OCI-LY1 (cell line): ENCODE measurements at regions not wholly inside any gene's neighbourhood (a gene's known extent, or its start where the extent isn't known, plus 50 kb on each side); places are given as distances from the start of the nearest gene placed in this dataset.

Experiments
- H2AFZ ChIP-seq: fragments of 200-600 bp; sonication (generic), shearing (Covaris generic); 2 replicates; pipeline ENCODE4 v1.6.0; 2014; ENCODE audit warnings: antibody characterized with exemption, mild to moderate bottlenecking, low read length
- H3F3A ChIP-seq: fragments of 200-600 bp; sonication (generic), shearing (Covaris generic); 2 replicates; pipeline ENCODE4 v1.6.0; 2014; ENCODE audit warnings: mild to moderate bottlenecking, antibody characterized with exemption, low read length, moderate library complexity; ENCODE audit not compliant: insufficient read depth
- H3K27ac ChIP-seq: fragments of 200-600 bp; sonication (generic); 2 replicates; pipeline ENCODE4 v1.5.1; 2014; ENCODE audit warnings: low read length, mixed run types, mild to moderate bottlenecking, low read depth; ENCODE audit not compliant: poor library complexity, severe bottlenecking
- H3K27me3 ChIP-seq: fragments of 200-600 bp; sonication (generic); 2 replicates; pipeline ENCODE4 v1.6.0; 2014; ENCODE audit warnings: antibody characterized with exemption, mild to moderate bottlenecking, low read length, moderate library complexity; ENCODE audit not compliant: insufficient read depth
- H3K36me3 ChIP-seq: fragments of 200-600 bp; sonication (generic); 2 replicates; pipeline ENCODE4 v1.6.1; 2014; ENCODE audit warnings: mild to moderate bottlenecking, antibody characterized with exemption, low read length, moderate library complexity, mixed read lengths; ENCODE audit not compliant: insufficient read depth
- H3K4me1 ChIP-seq: fragments of 200-600 bp; sonication (generic); 2 replicates; pipeline ENCODE4 v1.5.1; 2014; ENCODE audit warnings: mild to moderate bottlenecking, low read length, moderate library complexity; ENCODE audit not compliant: insufficient read depth, severe bottlenecking
- H3K4me2 ChIP-seq: fragments of 200-600 bp; sonication (generic), shearing (Covaris generic); 2 replicates; pipeline ENCODE4 v1.6.1; 2014; ENCODE audit warnings: low read length
- H3K4me3 ChIP-seq: fragments of 200-600 bp; sonication (generic); 2 replicates; pipeline ENCODE4 v1.5.1; 2014; ENCODE audit warnings: low read length, low read depth, mild to moderate bottlenecking, mixed read lengths; ENCODE audit not compliant: poor library complexity, severe bottlenecking
- H3K79me2 ChIP-seq: fragments of 200-600 bp; shearing (Covaris generic); 2 replicates; pipeline ENCODE4 v1.6.1; 2016; ENCODE audit warnings: mixed run types, low read length, mixed read lengths; ENCODE audit not compliant: insufficient read depth
- H3K9ac ChIP-seq: fragments of 200-600 bp; sonication (generic), shearing (Covaris generic); 2 replicates; pipeline ENCODE4 v1.6.1; 2014; ENCODE audit warnings: mild to moderate bottlenecking, low read length, mixed read lengths
- H3K9me2 ChIP-seq: fragments of 200-600 bp; sonication (generic), shearing (Covaris generic); 2 replicates; pipeline ENCODE4 v1.6.1; 2014; ENCODE audit warnings: low read depth, mild to moderate bottlenecking, low read length, mixed read lengths
- H3K9me3 ChIP-seq: fragments of 200-600 bp; shearing (Covaris generic); 2 replicates; pipeline ENCODE4 v1.6.1; 2014; ENCODE audit warnings: low read length, mixed read lengths
- H4K20me1 ChIP-seq: fragments of 200-600 bp; sonication (generic), shearing (Covaris generic); 2 replicates; pipeline ENCODE4 v1.6.0; 2016; ENCODE audit warnings: mild to moderate bottlenecking, low read length; ENCODE audit not compliant: insufficient read depth
- EZH2 ChIP-seq: fragments of 200-600 bp; sonication (generic), shearing (Covaris generic); IDR thresholded peaks from 2 replicates; pipeline ENCODE4 v1.8.0; 2017; ENCODE audit warnings: borderline replicate concordance, mixed run types, mild to moderate bottlenecking, antibody characterized with exemption, low read length, moderate library complexity, mixed read lengths
- TF ChIP-seq, protein P1 (sequence below): fragments of 200-600 bp; sonication (generic), shearing (Covaris generic); IDR thresholded peaks from 2 replicates; pipeline ENCODE4 v1.5.1; 2017; ENCODE audit warnings: mild to moderate bottlenecking, antibody characterized with exemption, low read length, moderate library complexity, mixed read lengths

DNA sequence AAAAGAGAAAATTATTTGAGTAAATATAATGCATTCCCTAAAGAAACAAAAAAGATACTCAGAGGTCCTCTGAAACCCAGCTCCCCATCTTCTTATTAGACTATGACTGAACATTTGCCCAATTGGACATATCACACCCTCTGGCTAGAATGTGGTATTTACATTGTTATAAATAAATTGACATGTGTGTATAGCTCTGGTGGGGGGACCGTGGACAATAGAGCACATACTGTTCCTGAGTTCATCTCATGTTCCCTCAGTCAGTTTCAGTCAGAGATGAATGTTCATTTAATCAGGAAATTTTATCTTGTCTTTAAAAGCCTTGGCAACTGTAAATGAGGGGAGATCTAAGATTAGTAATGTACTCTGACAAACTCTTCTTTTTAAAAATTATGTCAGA is 459.3 kb upstream of the ADAMTS5 start:
- Histone ChIP-seq H3K36me3 (no peaks in the 10 kb centered on the region), H3K4me2 (no peak overlapping the region), H3K9me2 (no peaks in the 10 kb centered on the region), H3K27ac (no peak overlapping the region), H3K9me3 (no peaks in the 10 kb centered on the region), H3K27me3 (no peaks in the 10 kb centered on the region), H3K79me2 (no peaks in the 10 kb centered on the region), H3K4me1 (no peaks in the 10 kb centered on the region), H2AFZ (no peak overlapping the region), H3F3A (no peaks in the 10 kb centered on the region), H4K20me1 (no peaks in the 10 kb centered on the region), H3K4me3 (no peak overlapping the region), H3K9ac (no peak overlapping the region)
- TF ChIP-seq EZH2, result no peak
- TF ChIP-seq, protein P1, sequence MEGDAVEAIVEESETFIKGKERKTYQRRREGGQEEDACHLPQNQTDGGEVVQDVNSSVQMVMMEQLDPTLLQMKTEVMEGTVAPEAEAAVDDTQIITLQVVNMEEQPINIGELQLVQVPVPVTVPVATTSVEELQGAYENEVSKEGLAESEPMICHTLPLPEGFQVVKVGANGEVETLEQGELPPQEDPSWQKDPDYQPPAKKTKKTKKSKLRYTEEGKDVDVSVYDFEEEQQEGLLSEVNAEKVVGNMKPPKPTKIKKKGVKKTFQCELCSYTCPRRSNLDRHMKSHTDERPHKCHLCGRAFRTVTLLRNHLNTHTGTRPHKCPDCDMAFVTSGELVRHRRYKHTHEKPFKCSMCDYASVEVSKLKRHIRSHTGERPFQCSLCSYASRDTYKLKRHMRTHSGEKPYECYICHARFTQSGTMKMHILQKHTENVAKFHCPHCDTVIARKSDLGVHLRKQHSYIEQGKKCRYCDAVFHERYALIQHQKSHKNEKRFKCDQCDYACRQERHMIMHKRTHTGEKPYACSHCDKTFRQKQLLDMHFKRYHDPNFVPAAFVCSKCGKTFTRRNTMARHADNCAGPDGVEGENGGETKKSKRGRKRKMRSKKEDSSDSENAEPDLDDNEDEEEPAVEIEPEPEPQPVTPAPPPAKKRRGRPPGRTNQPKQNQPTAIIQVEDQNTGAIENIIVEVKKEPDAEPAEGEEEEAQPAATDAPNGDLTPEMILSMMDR, result no peak

DNA sequence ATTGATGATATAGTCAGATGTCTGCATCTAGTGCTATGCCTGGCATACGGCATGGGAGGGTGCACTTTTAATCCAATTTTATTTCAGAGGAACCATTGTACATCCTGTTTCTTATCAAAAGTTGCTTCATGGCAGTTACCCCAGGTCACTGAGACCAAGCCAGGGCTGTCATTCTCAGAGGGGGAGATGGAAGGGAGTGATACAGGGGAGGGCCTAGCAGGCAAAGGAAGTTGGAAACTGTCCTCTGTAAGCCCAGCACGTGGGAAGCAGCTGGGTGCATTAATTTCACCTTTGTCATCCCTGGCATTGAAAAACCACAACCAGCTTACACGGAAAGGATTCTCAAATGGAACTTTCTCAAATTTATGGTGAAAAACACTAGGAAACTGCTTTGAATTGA is 458.7 kb upstream of the ADAMTS5 start:
- Histone ChIP-seq H3K9me3 (no peaks in the 10 kb centered on the region), H4K20me1 (no peaks in the 10 kb centered on the region), H3K9me2 (no peaks in the 10 kb centered on the region), H3K4me1 (no peaks in the 10 kb centered on the region), H3K79me2 (no peaks in the 10 kb centered on the region), H3K9ac (no peak overlapping the region), H3K27me3 (no peaks in the 10 kb centered on the region), H3F3A (no peaks in the 10 kb centered on the region), H2AFZ (no peak overlapping the region), H3K4me3 (no peak overlapping the region), H3K4me2 (no peak overlapping the region), H3K27ac (no peak overlapping the region), H3K36me3 (no peaks in the 10 kb centered on the region)
- TF ChIP-seq, protein P1, result no peak
- no peak for TF ChIP-seq EZH2

DNA sequence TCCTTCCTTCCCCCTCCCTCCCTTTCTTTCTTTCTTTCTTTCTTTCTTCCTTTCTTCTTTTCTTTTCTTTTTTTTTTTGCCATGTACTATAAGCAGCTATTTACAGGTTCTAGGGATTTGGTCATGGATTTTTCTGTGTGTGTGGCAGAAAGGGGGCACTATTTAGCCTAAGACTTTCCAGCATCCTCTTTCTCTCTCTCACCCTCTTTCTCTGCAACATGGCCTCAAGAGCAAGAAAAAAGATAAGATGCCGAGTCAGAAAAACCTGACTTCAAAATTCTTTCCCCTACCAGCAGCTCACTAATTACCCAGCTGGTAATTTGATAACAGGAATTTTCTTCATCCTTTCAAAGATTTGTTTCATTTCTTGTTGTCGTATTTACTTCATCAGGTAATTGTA is 458.3 kb upstream of the ADAMTS5 start:
- Histone ChIP-seq H3K4me2 (no peak overlapping the region), H3K4me1 (no peaks in the 10 kb centered on the region), H3K4me3 (no peak overlapping the region), H4K20me1 (no peaks in the 10 kb centered on the region), H3K27ac (no peak overlapping the region), H3K79me2 (no peaks in the 10 kb centered on the region), H2AFZ (no peak overlapping the region), H3K9ac (no peak overlapping the region), H3K9me2 (no peaks in the 10 kb centered on the region), H3K27me3 (no peaks in the 10 kb centered on the region), H3K36me3 (no peaks in the 10 kb centered on the region), H3F3A (no peaks in the 10 kb centered on the region), H3K9me3 (no peaks in the 10 kb centered on the region)
- TF ChIP-seq, protein P1, result no peak
- TF ChIP-seq EZH2, result no peak
